ENCODE measurements at regions not wholly inside any gene's neighbourhood (a gene's known extent, or its start where the extent isn't known, plus 50 kb on each side); places are given as distances from the start of the nearest gene placed in this dataset.

DNA sequence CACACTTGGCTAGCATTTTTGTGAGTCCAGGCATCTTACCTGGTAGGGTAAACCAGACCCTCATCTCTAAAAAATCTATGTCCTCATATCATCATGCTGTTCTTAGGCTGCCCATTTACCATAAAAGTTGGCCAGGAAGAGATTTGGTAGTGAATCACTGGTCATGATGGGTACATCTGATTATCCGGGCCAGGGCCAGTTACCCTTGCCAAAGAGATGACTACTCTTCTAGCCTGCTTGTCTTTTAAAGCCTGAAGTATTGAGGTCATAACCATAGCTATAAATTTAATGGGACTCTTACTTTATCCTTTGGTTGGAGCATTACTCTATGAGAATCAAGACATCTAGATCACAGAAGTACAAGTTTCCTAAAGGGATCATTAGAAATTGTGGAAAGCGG lies 276.8 kb downstream of the TENT5A start:
- TF ChIP-seq, protein P1, sequence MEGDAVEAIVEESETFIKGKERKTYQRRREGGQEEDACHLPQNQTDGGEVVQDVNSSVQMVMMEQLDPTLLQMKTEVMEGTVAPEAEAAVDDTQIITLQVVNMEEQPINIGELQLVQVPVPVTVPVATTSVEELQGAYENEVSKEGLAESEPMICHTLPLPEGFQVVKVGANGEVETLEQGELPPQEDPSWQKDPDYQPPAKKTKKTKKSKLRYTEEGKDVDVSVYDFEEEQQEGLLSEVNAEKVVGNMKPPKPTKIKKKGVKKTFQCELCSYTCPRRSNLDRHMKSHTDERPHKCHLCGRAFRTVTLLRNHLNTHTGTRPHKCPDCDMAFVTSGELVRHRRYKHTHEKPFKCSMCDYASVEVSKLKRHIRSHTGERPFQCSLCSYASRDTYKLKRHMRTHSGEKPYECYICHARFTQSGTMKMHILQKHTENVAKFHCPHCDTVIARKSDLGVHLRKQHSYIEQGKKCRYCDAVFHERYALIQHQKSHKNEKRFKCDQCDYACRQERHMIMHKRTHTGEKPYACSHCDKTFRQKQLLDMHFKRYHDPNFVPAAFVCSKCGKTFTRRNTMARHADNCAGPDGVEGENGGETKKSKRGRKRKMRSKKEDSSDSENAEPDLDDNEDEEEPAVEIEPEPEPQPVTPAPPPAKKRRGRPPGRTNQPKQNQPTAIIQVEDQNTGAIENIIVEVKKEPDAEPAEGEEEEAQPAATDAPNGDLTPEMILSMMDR (IDR thresholded peaks at IDR 0.05; ENCODE audit: poor library complexity, severe bottlenecking): no peak
- TF ChIP-seq EZH2 (IDR thresholded peaks at IDR 0.05; ENCODE audit: borderline replicate concordance, insufficient read depth, low read length, poor library complexity, severe bottlenecking) (no peak), POLR2AphosphoS5 (IDR thresholded peaks at IDR 0.05) (no peak), MXI1 (conservative IDR thresholded peaks at IDR 0.05; ENCODE audit: poor library complexity, severe bottlenecking) (no peak), SMC3 (conservative IDR thresholded peaks at IDR 0.05; ENCODE audit: poor library complexity) (no peak), TAF1 (IDR thresholded peaks at IDR 0.05; ENCODE audit: low read depth) (no peak), RAD21 (conservative IDR thresholded peaks at IDR 0.05) (no peak)
